ENCODE measurements at regions not wholly inside any gene's neighbourhood (a gene's known extent, or its start where the extent isn't known, plus 50 kb on each side); places are given as distances from the start of the nearest gene placed in this dataset.

GRCh38 chr5:68576805-68577204 is 361.2 kb downstream of the PIK3R1 start:
- Histone ChIP-seq H3K4me1 (ENCODE audit: control insufficient read depth in 1 of 2, insufficient read depth in 2 of 2, low read length in 2 of 2) (no peaks in the 10 kb centered on the region), H4K20me1 (ENCODE audit: insufficient read depth) (no peaks in the 10 kb centered on the region), H3K27me3 (ENCODE audit: insufficient read depth, low read length) (no peaks in the 10 kb centered on the region), H3K36me3 (ENCODE audit: control insufficient read depth in 1 of 2, insufficient read depth in 2 of 2, low read length in 2 of 2) (no peaks in the 10 kb centered on the region), H3K4me2 (ENCODE audit: low read length) (no peak overlapping the region), H3K4me3 (replicated peaks in 1 of 2; ENCODE audit: low read depth in 1 of 2, low read length in 2 of 2) (no peak overlapping the region), H3K9me3 (ENCODE audit: control insufficient read depth in 1 of 2, insufficient read depth in 1 of 2, low read depth in 1 of 2, low read length in 2 of 2) (no peaks in the 10 kb centered on the region), H3K27ac (ENCODE audit: low read depth, low read length) (no peak overlapping the region), H2AFZ (ENCODE audit: low read depth, low read length, poor library complexity, severe bottlenecking) (no peak overlapping the region), H3K9ac (ENCODE audit: low read length) (no peak overlapping the region), H3K9me2 (ENCODE audit: insufficient read depth) (no peaks in the 10 kb centered on the region), H3K79me2 (ENCODE audit: insufficient read depth, low read length) (no peaks in the 10 kb centered on the region)
- ChIA-PET POLR2A (no interaction called here), CTCF (no interaction called here), RAD21 (ENCODE audit: low non-redundant PET in 1 of 2, low total read pairs in 2 of 2, uncharacterized antibody in 2 of 2, unreplicated experiment in 2 of 2) (no interaction called here)
- DNase-seq (ENCODE audit: low read depth, low spot score): no peak
- intact Hi-C loops (cut with micrococcal nuclease): no loop called here
- no peak for ATAC-seq
- TF ChIP-seq JUND (IDR thresholded peaks at IDR 0.05) (no peak), CEBPB (IDR thresholded peaks at IDR 0.05; ENCODE audit: low read depth) (no peak), POLR2AphosphoS5 (IDR thresholded peaks at IDR 0.05; ENCODE audit: low read depth, low read length) (no peak), EGR1 (IDR thresholded peaks at IDR 0.05; ENCODE audit: low read depth) (no peak), SP1 (IDR thresholded peaks at IDR 0.05; ENCODE audit: low read depth) (no peak), REST (IDR thresholded peaks at IDR 0.05; ENCODE audit: low read depth) (no peak), ZBTB33 (IDR thresholded peaks at IDR 0.05; ENCODE audit: extremely low read depth, insufficient replicate concordance, low read length) (no peak), ZNF274 (IDR thresholded peaks at IDR 0.05; ENCODE audit: low read depth, low read length) (no peak), CTCF (IDR thresholded peaks at IDR 0.05 in 2 of 3, conservative IDR thresholded peaks at IDR 0.05 in 1 of 3; ENCODE audit: borderline replicate concordance in 1 of 3, insufficient read depth in 1 of 3, low read depth in 2 of 3, low read length in 2 of 3) (no peak), EZH2 (IDR thresholded peaks at IDR 0.05) (no peak), SIN3A (IDR thresholded peaks at IDR 0.05; ENCODE audit: low read depth) (no peak), SRF (IDR thresholded peaks at IDR 0.05; ENCODE audit: low read depth) (no peak), ATF3 (IDR thresholded peaks at IDR 0.05) (no peak), RAD21 (IDR thresholded peaks at IDR 0.05; ENCODE audit: low read depth) (no peak), TCF7L2 (IDR thresholded peaks at IDR 0.05; ENCODE audit: borderline replicate concordance, extremely low read depth, insufficient read depth, insufficient read length) (no peak), YY1 (IDR thresholded peaks at IDR 0.05; ENCODE audit: extremely low read depth, insufficient replicate concordance, low read depth, low read length) (no peak)
- no TSS peak for BruUV-seq (replicated peaks)

Data from HCT116 (cell line).